GM12878 (cell line): ENCODE measurements at regions not wholly inside any gene's neighbourhood (a gene's known extent, or its start where the extent isn't known, plus 50 kb on each side); places are given as distances from the start of the nearest gene placed in this dataset.

Experiments used
- ATAC-seq: fragments of 200-7000 bp; cut with Tn5 transposase; 3 replicates; pipeline ENCODE4 v1.9.1; 2020; ENCODE audit warnings: mild to moderate bottlenecking, moderate library complexity
- BruUV-seq: library from RNA; stranded (reverse); fragments of 400-500 nt; replicated peaks from 2 replicates; lab custom pipeline; 2021; lab: Mats Ljungman, UMichigan
- CTCF ChIA-PET: fragments of 300-600 bp; sonication (Branson Sonifier 250); formaldehyde crosslinking; extraction: SDS; loops from one replicate; lab custom pipeline; 2021; ENCODE audit warnings: inconsistent platforms; lab: Yijun Ruan, JAX
- POLR2A ChIA-PET: fragments of 350-600 bp; formaldehyde crosslinking; extraction: SDS; loops from one replicate; lab custom pipeline; 2021; ENCODE audit warnings: inconsistent platforms; lab: Charles Lee
- RAD21 ChIA-PET: fragments of 300-600 bp; sonication (Branson Sonifier 250); formaldehyde crosslinking; loops from one replicate; lab custom pipeline; 2023; ENCODE audit warnings: antibody characterized with exemption; ENCODE audit not compliant: unreplicated experiment; lab: Charles Lee
- SMC1A ChIA-PET: fragments of 300-600 bp; sonication (Branson Sonifier 250); formaldehyde crosslinking; loops from one replicate; lab custom pipeline; 2023; ENCODE audit not compliant: unreplicated experiment, uncharacterized antibody; lab: Charles Lee
- DNase-seq: peaks from one replicate; pipeline ENCODE4 v3.0.0-alpha.2; 2011; ENCODE audit warnings: low read depth, low spot score
- FAIRE-seq: peaks from 3 replicates; lab custom pipeline; 2011; peaks lifted over from hg19 to GRCh38; lab: Jason Lieb, UNC
- H2AFZ ChIP-seq: 2 replicates; pipeline ENCODE4 v1.6.0; 2011; ENCODE audit warnings: low read depth, low read length, control low read depth; ENCODE audit not compliant: control insufficient read depth
- H3K27ac ChIP-seq: 2 replicates; pipeline ENCODE4 v1.5.1; 2011; ENCODE audit warnings: control low read depth; ENCODE audit not compliant: control insufficient read depth, insufficient read depth
- H3K27me3 ChIP-seq, 2 experiments: replicated peaks in 1 of 2; 2 replicates each; pipeline versions ENCODE4 v1.6.0 to v1.6.1; 2011; ENCODE audit warnings: low read length in 1 of 2; ENCODE audit not compliant: control insufficient read depth in 2 of 2, insufficient read depth in 2 of 2
- H3K36me3 ChIP-seq, 2 experiments: 2 replicates each; pipeline ENCODE4 v1.5.1; 2011; ENCODE audit warnings: low read length in 1 of 2; ENCODE audit not compliant: control insufficient read depth in 2 of 2, insufficient read depth in 2 of 2
- H3K4me1 ChIP-seq: 2 replicates; pipeline ENCODE4 v1.6.1; 2011; ENCODE audit warnings: mild to moderate bottlenecking, low read length, moderate library complexity, mixed read lengths; ENCODE audit not compliant: control insufficient read depth, insufficient read depth
- H3K4me2 ChIP-seq: 2 replicates; pipeline ENCODE4 v1.6.0; 2011; ENCODE audit warnings: control low read depth; ENCODE audit not compliant: control insufficient read depth, insufficient read depth
- H3K4me3 ChIP-seq: fragments of 200-600 bp; sonication (generic); 2 replicates; pipeline ENCODE4 v1.5.1; 2016
- H3K79me2 ChIP-seq: 2 replicates; pipeline ENCODE4 v1.6.0; 2011; ENCODE audit warnings: low read length; ENCODE audit not compliant: control insufficient read depth, insufficient read depth
- H3K9ac ChIP-seq: 2 replicates; pipeline ENCODE4 v1.8.0; 2011; ENCODE audit warnings: low read length, control low read depth, mixed read lengths; ENCODE audit not compliant: control insufficient read depth, insufficient read depth
- H3K9me3 ChIP-seq: replicated peaks from 3 replicates; pipeline ENCODE4 v1.5.1; 2011; ENCODE audit warnings: mild to moderate bottlenecking, low read length; ENCODE audit not compliant: control insufficient read depth, insufficient read depth
- H4K20me1 ChIP-seq: 2 replicates; pipeline ENCODE4 v1.6.0; 2011; ENCODE audit not compliant: control insufficient read depth, insufficient read depth
- BRCA1 ChIP-seq: IDR thresholded peaks from 2 replicates; pipeline ENCODE4 v1.6.1; 2011; ENCODE audit warnings: low read depth, low read length, improper control_type of control experiment
- CBFB ChIP-seq: IDR thresholded peaks from 2 replicates; pipeline ENCODE4 v1.6.1; 2016; ENCODE audit warnings: antibody characterized with exemption, low read depth
- CUX1 ChIP-seq: IDR thresholded peaks from 2 replicates; pipeline ENCODE4 v1.6.1; 2012; ENCODE audit warnings: improper control_type of control experiment, low read depth, low read length; ENCODE audit not compliant: insufficient replicate concordance
- GATAD2B ChIP-seq: fragments of 450-650 bp; conservative IDR thresholded peaks from 2 replicates; pipeline ENCODE4 v1.6.1; 2017; ENCODE audit warnings: low read depth, mild to moderate bottlenecking, moderate library complexity
- IKZF2 ChIP-seq, 2 experiments: fragments of 450-650 bp; IDR thresholded peaks; 2 replicates each; pipeline ENCODE4 v1.6.1; 2017; ENCODE audit warnings: mild to moderate bottlenecking in 2 of 2, moderate library complexity in 2 of 2
- IRF3 ChIP-seq: fragments of 450-650 bp; IDR thresholded peaks from 2 replicates; pipeline ENCODE4 v1.6.1; 2014; ENCODE audit warnings: mild to moderate bottlenecking
- IRF5 ChIP-seq: fragments of 450-650 bp; IDR thresholded peaks from 2 replicates; pipeline ENCODE4 v1.6.1; 2017; ENCODE audit warnings: borderline replicate concordance
- NR2C1 ChIP-seq: fragments of 450-650 bp; IDR thresholded peaks from 2 replicates; pipeline ENCODE4 v1.6.1; 2017; ENCODE audit warnings: antibody characterized with exemption, mild to moderate bottlenecking, moderate library complexity
- PBX3 ChIP-seq: IDR thresholded peaks from 2 replicates; pipeline ENCODE4 v1.6.1; 2011; ENCODE audit warnings: mild to moderate bottlenecking, low read depth, low read length, moderate library complexity; ENCODE audit not compliant: insufficient replicate concordance
- SREBF1 ChIP-seq: IDR thresholded peaks from 2 replicates; pipeline ENCODE4 v1.6.1; 2012; ENCODE audit warnings: mild to moderate bottlenecking, low read length
- TCF3 ChIP-seq: IDR thresholded peaks from 2 replicates; pipeline ENCODE4 v1.6.1; 2012; ENCODE audit warnings: low read depth, mild to moderate bottlenecking, low read length, borderline replicate concordance; ENCODE audit not compliant: insufficient read depth
- ZNF207 ChIP-seq: fragments of 450-650 bp; IDR thresholded peaks from 2 replicates; pipeline ENCODE4 v1.6.1; 2014; ENCODE audit warnings: antibody characterized with exemption, mild to moderate bottlenecking, borderline replicate concordance
- ZSCAN29 ChIP-seq: fragments of 450-650 bp; IDR thresholded peaks from 2 replicates; pipeline ENCODE4 v1.6.1; 2017; ENCODE audit warnings: mild to moderate bottlenecking, moderate library complexity
- WGBS: methylation state at CpG from one replicate; pipeline ENCODE4 v1.1.6; 2016; ENCODE audit warnings: low lambda C conversion rate; ENCODE audit not compliant: insufficient replicate concordance, insufficient coverage; ENCODE audit errors: missing lambda C conversion rate; 5-methylcytosine and 5-hydroxymethylcytosine counted together
- in situ Hi-C: fragments of 300-500 bp; cut with MboI; formaldehyde crosslinking; loops from 9 replicates; pipeline ENCODE4 v1.14.3; 2018; ENCODE audit warnings: mixed read lengths
- intact Hi-C: fragments of 100-400 bp; cut with micrococcal nuclease; formaldehyde crosslinking; loops from one replicate; pipeline ENCODE4 v1.14.2; 2022; ENCODE audit not compliant: unreplicated experiment

- TF ChIP-seq BRCA1 (no peak), TCF3 (no peak), IRF3 (no peak), ZSCAN29 (no peak), NR2C1 (no peak), ZNF207 (no peak)
Observed at GRCh38 chr13:53160211-53160610, 131.6 kb downstream of the OLFM4 start (continued).

- in situ Hi-C loops, result no loop called here
- TF ChIP-seq CBFB (no peak), SREBF1 (no peak), TCF3 (no peak), IKZF2 (IDR thresholded peaks at IDR 0.05) (no peak), PBX3 (no peak), GATAD2B (no peak), IRF5 (no peak), IRF3 (no peak), CUX1 (no peak)
Observed at GRCh38 chr13:53161251-53161650, 132.6 kb downstream of the OLFM4 start.

More at GRCh38 chr13:53161251-53161650, 132.6 kb downstream of the OLFM4 start:
- H3K4me1 ChIP-seq, result no peaks in the 10 kb centered on the region
- no peaks in the 10 kb centered on the region for H3K79me2 ChIP-seq
- no peak overlapping the region for H2AFZ ChIP-seq
- no peak overlapping the region for H3K27ac ChIP-seq
- RAD21 ChIA-PET, result interaction anchor here (0.7 to 1.1 kb wide), 2 partner anchors 10 to 193 kb away, joined by 3 read pairs; no protein-coding TSS in a partner anchor
- H4K20me1 ChIP-seq, result no peaks in the 10 kb centered on the region
- SMC1A ChIA-PET, result no interaction called here
- no peak overlapping the region for H3K9ac ChIP-seq
- H3K27me3 ChIP-seq, result no peaks in the 10 kb centered on the region
- POLR2A ChIA-PET, result no interaction called here
- BruUV-seq, result no TSS peak
- H3K4me2 ChIP-seq, result no peak overlapping the region
- intact Hi-C loops, result no loop called here
- no peak for ATAC-seq
- H3K36me3 ChIP-seq, result no peaks in the 10 kb centered on the region
- FAIRE-seq, result no peak
- CTCF ChIA-PET, result interaction anchor here (0.7 to 2.3 kb wide), 2 partner anchors 9 to 50 kb away, joined by 3 to 9 read pairs; no protein-coding TSS in a partner anchor
- DNase-seq, result no peak
- H3K9me3 ChIP-seq, result no peaks in the 10 kb centered on the region
- 0% methylated on average over 1 of the region's 1 CpG for WGBS
- H3K4me3 ChIP-seq, result no peak overlapping the region
